BJ (cell line): ENCODE measurements at regions not wholly inside any gene's neighbourhood (a gene's known extent, or its start where the extent isn't known, plus 50 kb on each side); places are given as distances from the start of the nearest gene placed in this dataset.

Source experiments
- CTCF ChIA-PET: fragments of 350-600 bp; formaldehyde crosslinking; extraction: SDS; loops from one replicate; lab custom pipeline; 2021; ENCODE audit warnings: antibody characterized with exemption, inconsistent platforms; lab: Yijun Ruan, JAX
- POLR2A ChIA-PET: fragments of 300-600 bp; sonication (Branson Sonifier 250); formaldehyde crosslinking; extraction: SDS; loops from one replicate; lab custom pipeline; 2021; ENCODE audit warnings: antibody characterized with exemption; lab: Charles Lee
- DNase-seq: peaks from one replicate; pipeline ENCODE4 v3.0.0-alpha.2; 2011; ENCODE audit warnings: low read depth
- H3K27me3 ChIP-seq: 2 replicates; pipeline ENCODE4 v1.6.0; 2011; ENCODE audit warnings: low read length; ENCODE audit not compliant: control insufficient read depth, insufficient read depth
- H3K36me3 ChIP-seq: 2 replicates; pipeline ENCODE4 v1.5.1; 2011; ENCODE audit warnings: low read length; ENCODE audit not compliant: control insufficient read depth, insufficient read depth
- H3K4me3 ChIP-seq: 2 replicates; pipeline ENCODE4 v1.5.1; 2011; ENCODE audit warnings: low read depth, mild to moderate bottlenecking, control low read depth, low read length
- TF ChIP-seq, protein P1 (sequence below): IDR thresholded peaks from 2 replicates; pipeline ENCODE4 v1.5.1; 2011; ENCODE audit warnings: low read depth, mild to moderate bottlenecking, control low read depth, inconsistent platforms, low read length, moderate library complexity; ENCODE audit not compliant: insufficient read depth

DNA sequence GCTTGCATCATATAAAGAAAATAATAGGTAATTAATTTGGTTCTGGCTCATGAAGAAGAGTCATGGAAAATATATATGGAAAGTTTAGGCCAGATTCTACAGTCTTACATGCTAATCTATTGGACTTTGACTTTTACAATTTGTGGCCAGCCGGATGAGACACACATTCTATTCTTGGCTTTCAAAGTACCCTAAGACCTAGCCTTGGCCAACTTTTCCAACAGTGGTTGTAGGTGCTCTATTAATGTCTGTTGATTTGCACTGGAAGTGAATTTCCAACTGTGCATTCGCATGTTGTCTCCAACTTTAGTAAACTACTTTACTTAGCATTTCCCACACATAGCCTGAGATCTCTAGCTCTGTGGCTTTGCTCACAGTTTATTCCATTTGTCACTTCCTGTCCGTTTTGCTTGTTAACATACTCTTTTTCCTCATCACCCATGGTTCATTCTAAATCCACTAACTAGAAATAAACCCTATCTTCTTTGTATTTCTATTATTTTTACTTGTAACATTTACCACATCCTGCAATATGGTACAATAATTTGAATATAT is 644.0 kb downstream of the PTPRC start:
- ChIA-PET CTCF (no interaction called here), POLR2A (no interaction called here)
- no peak for DNase-seq
- Histone ChIP-seq H3K27me3 (no peaks in the 10 kb centered on the region), H3K4me3 (no peak overlapping the region), H3K36me3 (no peaks in the 10 kb centered on the region)
- TF ChIP-seq, protein P1, sequence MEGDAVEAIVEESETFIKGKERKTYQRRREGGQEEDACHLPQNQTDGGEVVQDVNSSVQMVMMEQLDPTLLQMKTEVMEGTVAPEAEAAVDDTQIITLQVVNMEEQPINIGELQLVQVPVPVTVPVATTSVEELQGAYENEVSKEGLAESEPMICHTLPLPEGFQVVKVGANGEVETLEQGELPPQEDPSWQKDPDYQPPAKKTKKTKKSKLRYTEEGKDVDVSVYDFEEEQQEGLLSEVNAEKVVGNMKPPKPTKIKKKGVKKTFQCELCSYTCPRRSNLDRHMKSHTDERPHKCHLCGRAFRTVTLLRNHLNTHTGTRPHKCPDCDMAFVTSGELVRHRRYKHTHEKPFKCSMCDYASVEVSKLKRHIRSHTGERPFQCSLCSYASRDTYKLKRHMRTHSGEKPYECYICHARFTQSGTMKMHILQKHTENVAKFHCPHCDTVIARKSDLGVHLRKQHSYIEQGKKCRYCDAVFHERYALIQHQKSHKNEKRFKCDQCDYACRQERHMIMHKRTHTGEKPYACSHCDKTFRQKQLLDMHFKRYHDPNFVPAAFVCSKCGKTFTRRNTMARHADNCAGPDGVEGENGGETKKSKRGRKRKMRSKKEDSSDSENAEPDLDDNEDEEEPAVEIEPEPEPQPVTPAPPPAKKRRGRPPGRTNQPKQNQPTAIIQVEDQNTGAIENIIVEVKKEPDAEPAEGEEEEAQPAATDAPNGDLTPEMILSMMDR = no peak

DNA sequence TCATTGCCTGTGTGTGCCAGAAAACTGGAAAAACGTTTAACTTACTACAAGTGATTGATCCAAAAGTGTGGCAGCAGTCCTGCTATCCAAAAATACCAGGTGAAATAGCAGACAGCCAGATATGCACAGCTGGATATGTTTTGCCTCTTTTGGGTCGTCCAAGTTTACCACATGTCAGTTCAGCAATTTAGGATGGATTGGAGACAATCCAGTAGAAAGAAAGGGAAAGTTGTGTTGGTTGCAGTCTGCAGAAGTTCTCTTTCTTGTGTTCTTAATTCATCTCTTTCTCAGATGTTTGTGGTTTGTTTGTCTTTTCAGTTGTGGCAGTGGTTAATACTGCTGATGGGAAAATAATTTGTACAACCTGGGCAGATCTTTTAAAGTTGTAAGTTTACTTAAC is 645.0 kb downstream of the PTPRC start:
- Histone ChIP-seq H3K4me3 (no peak overlapping the region), H3K27me3 (no peaks in the 10 kb centered on the region), H3K36me3 (no peaks in the 10 kb centered on the region)
- ChIA-PET CTCF (interaction anchor here (0.7 to 0.8 kb wide), 2 partner anchors 12 to 1163 kb away, joined by 3 to 4 read pairs; no protein-coding TSS in a partner anchor), POLR2A (no interaction called here)
- no peak for DNase-seq
- TF ChIP-seq, protein P1 = no peak

DNA sequence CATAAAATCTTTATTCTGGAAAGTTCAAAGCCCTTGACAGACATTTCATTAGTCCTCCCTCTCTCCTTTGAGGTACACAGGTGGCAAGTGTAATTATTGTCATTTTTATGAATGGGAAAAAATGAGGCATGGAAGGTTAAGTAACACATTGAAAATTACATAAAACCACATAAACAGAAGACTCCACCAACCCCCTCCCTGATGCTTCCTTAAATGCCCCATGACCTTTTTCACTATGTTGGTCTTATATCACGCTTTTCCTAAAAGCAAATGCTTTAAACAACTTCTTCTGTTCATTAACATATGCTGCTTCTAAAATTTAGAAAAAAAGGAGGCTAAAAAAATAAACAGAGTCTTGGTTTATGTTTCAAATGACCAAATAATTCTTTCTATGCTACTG is 648.4 kb downstream of the PTPRC start:
- POLR2A ChIA-PET = no interaction called here
- CTCF ChIA-PET = no interaction called here

DNA sequence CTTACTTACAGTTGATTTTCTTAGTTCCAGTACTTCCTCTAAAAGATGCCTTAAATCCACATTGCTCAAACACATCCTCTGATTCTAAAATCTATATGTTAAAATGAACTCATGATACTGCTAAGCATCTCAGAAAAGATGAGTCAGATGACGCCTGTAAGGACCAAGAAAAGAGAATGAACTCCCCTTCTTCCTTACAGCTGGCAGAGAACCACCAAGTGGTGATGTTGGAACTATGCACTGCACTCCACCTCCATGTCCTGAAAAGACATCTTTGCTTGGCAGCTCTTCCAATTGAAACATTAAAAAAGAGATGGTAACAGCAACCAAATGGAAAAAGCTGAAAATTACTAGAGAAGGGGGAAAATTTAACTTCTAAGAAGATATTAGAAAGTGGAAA is 648.8 kb downstream of the PTPRC start:
- Histone ChIP-seq H3K36me3 (no peaks in the 10 kb centered on the region), H3K4me3 (no peak overlapping the region), H3K27me3 (no peaks in the 10 kb centered on the region)
- TF ChIP-seq, protein P1 = no peak
- ChIA-PET CTCF (no interaction called here), POLR2A (no interaction called here)
- DNase-seq = no peak

More for the DNA sequence above, 648.4 kb downstream of the PTPRC start:
- TF ChIP-seq, protein P1 = no peak
- Histone ChIP-seq H3K4me3 (no peak overlapping the region), H3K36me3 (no peaks in the 10 kb centered on the region), H3K27me3 (no peaks in the 10 kb centered on the region)
- no peak for DNase-seq

DNA sequence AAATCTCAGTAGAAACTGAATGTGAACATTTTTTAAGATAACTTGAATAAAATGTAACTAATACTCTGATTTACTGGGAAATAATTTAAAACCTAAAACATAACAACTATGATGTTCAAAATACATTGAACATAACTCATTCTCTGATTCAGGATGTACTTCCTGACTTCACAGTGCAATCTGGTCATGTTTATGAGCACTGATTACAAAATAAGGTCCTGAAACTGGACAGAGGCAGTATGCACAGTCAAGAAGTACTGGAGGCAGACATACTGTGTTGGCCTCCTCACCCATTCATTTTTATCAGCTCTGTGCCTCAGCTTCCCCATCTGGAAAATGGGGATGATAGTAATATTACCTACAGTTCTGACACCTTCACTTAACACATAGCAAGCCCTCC is 651.3 kb downstream of the PTPRC start:
- Histone ChIP-seq H3K27me3 (no peaks in the 10 kb centered on the region), H3K4me3 (no peak overlapping the region), H3K36me3 (no peaks in the 10 kb centered on the region)
- POLR2A ChIA-PET = no interaction called here
- DNase-seq = no peak
- TF ChIP-seq, protein P1 = no peak
- CTCF ChIA-PET = no interaction called here
